Body of pancreas (tissue), 4 donors: ENCODE measurements at regions not wholly inside any gene's neighbourhood (a gene's known extent, or its start where the extent isn't known, plus 50 kb on each side); places are given as distances from the start of the nearest gene placed in this dataset.

Experiments used
- ATAC-seq: fragments of 150-250 bp; one replicate; pipeline ENCODE4 v1.9.1; 2016
- DNase-seq, 4 donors: peaks; one replicate each; pipeline ENCODE4 v3.0.0-alpha.2; 2019
- H3K27ac ChIP-seq, 4 donors: fragments of 200-600 bp; sonication (generic); 1 replicate in 3 of 4; 2 replicates in 1 of 4; pipeline versions ENCODE4 v1.5.1 to v1.6.1; 2016 to 2019; ENCODE audit warnings: mild to moderate bottlenecking in 1 of 4, mixed read lengths in 1 of 4, moderate library complexity in 1 of 4
- H3K27me3 ChIP-seq, 2 donors: fragments of 200-600 bp; sonication (generic); one replicate each; pipeline ENCODE4 v1.6.0; 2016; ENCODE audit warnings: mild to moderate bottlenecking in 1 of 2
- H3K36me3 ChIP-seq, 2 donors: fragments of 200-600 bp; sonication (generic); replicated peaks in 1 of 2; 2 replicates each; pipeline ENCODE4 v1.5.1; 2016; ENCODE audit warnings: low read depth in 2 of 2; ENCODE audit not compliant: insufficient read depth in 1 of 2
- H3K4me1 ChIP-seq: fragments of 200-600 bp; sonication (generic); one replicate; pipeline ENCODE4 v1.6.0; 2016
- H3K4me3 ChIP-seq, 2 donors: fragments of 200-600 bp; sonication (generic); 1 replicate in 1 of 2; 2 replicates in 1 of 2; pipeline ENCODE4 v1.5.1; 2016 to 2019
- H3K9me3 ChIP-seq, 3 donors: fragments of 200-600 bp; sonication (generic); 1 replicate in 2 of 3; 2 replicates in 1 of 3; pipeline ENCODE4 v1.5.1; 2016
- POLR2A ChIP-seq, 3 donors: fragments of 450-650 bp; IDR thresholded peaks; one replicate each; pipeline ENCODE4 v1.6.1; 2016; ENCODE audit warnings: antibody characterized with exemption in 3 of 3, mild to moderate bottlenecking in 2 of 3
- WGBS, 2 donors: methylation state at CpG; one replicate each; pipeline ENCODE4 v1.1.5; 2017; 5-methylcytosine and 5-hydroxymethylcytosine counted together
- intact Hi-C: fragments of 100-400 bp; cut with DNase I; formaldehyde crosslinking; loops from one replicate; pipeline ENCODE4 v1.15.1; 2023
- TF ChIP-seq, protein P1 (sequence below), 7 experiments: fragments of 450-650 bp in 4 of 7; fragments of 200-600 bp in 3 of 7; sonication (generic) in 3 of 7; IDR thresholded peaks; one replicate each; pipeline ENCODE4 v1.5.1; 2016 to 2019; ENCODE audit warnings: antibody characterized with exemption in 7 of 7

DNA sequence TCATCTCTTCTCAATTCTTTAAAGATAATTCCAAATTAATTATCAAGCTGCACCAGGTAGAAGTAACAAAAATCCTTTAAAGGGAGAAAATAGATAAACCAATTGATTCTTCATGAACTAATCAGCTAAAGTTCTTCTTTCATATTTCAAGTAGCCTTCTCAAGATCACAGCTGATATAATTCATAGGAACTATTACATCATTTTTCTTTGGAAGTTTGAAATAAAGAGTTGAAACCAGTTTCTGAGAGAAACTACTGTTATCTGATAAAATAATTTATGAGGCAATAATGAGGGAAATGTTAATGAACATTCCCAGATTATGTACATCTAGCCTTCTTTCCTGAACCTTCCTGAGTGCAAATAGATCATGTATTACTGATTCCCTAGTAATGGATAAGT, 484.9 kb downstream of the METTL4 start:
- H3K4me1 ChIP-seq: no peaks in the 10 kb centered on the region
- no peak for ATAC-seq

DNA sequence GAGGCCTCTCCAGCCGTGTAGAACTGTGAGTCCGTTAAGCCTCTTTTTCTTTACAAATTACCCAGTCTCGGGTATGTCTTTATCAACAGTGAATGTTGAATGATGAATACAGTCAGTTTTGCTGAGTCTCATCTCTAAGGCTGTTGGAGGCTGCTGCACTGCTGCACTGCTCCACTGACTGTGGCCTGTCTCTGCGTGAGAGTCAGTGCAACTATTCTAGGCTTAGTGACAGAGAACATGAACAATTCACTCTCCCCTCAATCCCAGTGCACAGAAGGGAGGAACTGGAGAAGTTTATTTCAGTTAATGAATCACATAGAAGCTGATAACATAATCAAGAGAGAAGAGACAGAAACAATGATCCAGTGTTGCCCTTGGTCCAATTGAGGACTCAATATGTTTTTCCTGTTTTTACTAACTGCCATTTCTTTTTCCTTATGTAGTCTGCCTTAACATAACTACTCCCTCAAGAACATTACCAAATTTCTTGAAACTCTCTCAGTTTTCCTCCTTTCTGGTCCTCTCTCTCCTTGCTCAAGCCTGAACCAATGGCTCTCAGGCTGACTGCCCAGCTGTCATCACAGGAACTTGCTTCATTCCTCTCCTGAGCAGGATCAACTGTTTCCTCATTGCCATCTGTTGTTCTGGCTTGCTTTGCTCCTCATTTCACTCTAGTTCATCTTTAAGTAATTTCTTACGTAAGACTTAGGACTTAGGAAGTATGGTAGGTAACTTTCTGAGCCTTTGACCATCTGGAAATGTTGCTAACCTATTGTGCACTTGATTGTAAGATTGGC, 483.2 kb downstream of the METTL4 start:
- intact Hi-C loops: no loop called here
- 79 to 82% methylated on average over 5 of the region's 5 CpGs for WGBS, 2 donors
- TF ChIP-seq, protein P1, sequence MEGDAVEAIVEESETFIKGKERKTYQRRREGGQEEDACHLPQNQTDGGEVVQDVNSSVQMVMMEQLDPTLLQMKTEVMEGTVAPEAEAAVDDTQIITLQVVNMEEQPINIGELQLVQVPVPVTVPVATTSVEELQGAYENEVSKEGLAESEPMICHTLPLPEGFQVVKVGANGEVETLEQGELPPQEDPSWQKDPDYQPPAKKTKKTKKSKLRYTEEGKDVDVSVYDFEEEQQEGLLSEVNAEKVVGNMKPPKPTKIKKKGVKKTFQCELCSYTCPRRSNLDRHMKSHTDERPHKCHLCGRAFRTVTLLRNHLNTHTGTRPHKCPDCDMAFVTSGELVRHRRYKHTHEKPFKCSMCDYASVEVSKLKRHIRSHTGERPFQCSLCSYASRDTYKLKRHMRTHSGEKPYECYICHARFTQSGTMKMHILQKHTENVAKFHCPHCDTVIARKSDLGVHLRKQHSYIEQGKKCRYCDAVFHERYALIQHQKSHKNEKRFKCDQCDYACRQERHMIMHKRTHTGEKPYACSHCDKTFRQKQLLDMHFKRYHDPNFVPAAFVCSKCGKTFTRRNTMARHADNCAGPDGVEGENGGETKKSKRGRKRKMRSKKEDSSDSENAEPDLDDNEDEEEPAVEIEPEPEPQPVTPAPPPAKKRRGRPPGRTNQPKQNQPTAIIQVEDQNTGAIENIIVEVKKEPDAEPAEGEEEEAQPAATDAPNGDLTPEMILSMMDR (IDR thresholded peaks at IDR 0.05): no peak
- no peak for TF ChIP-seq POLR2A (IDR thresholded peaks at IDR 0.05)
- DNase-seq: peak in 2 of 4 donors; percentile 12 to 13
- ATAC-seq: peak; percentile 40
- no peak overlapping the region for H3K27ac ChIP-seq
- H3K27me3 ChIP-seq: no peaks in the 10 kb centered on the region
- no peaks in the 10 kb centered on the region for H3K9me3 ChIP-seq
- H3K36me3 ChIP-seq: no peaks in the 10 kb centered on the region
- no peak overlapping the region for H3K4me3 ChIP-seq
- H3K4me1 ChIP-seq: no peaks in the 10 kb centered on the region

More for the DNA sequence above, 484.9 kb downstream of the METTL4 start:
- Histone ChIP-seq H3K9me3 (no peaks in the 10 kb centered on the region), H3K27me3 (no peaks in the 10 kb centered on the region), H3K36me3 (no peaks in the 10 kb centered on the region), H3K27ac (no peak overlapping the region), H3K4me3 (no peak overlapping the region)
- DNase-seq: no peak
- TF ChIP-seq, protein P1 (IDR thresholded peaks at IDR 0.05): no peak
- no peak for TF ChIP-seq POLR2A (IDR thresholded peaks at IDR 0.05)
- intact Hi-C loops: no loop called here

DNA sequence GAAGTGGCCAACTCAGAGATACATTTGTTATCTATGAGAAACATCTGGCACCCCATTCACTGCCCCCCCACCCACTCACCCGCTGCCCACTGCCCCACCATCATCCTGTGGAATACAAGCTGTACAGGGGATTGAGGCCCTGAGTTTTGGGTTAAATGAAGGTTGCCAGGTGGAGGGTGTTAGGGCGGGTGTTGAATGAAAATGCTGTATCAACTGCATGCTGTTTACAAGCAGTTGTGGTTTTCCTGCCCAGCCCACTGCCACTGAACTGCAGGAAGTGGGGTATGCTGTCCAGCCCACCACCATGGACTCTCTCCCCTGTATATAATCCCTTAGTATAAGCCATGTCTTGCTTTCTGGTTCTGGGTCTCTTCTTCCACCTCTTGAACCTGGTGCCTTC, 481.9 kb downstream of the METTL4 start:
- no peak overlapping the region for H3K4me3 ChIP-seq
- ATAC-seq: no peak
- no peaks in the 10 kb centered on the region for H3K9me3 ChIP-seq
- 39 to 75% methylated on average over 2 of the region's 2 CpGs for WGBS, 2 donors
- intact Hi-C loops: no loop called here
- DNase-seq: no peak
- H3K27me3 ChIP-seq: no peaks in the 10 kb centered on the region
- no peaks in the 10 kb centered on the region for H3K36me3 ChIP-seq
- no peaks in the 10 kb centered on the region for H3K4me1 ChIP-seq
- no peak overlapping the region for H3K27ac ChIP-seq
- TF ChIP-seq, protein P1 (IDR thresholded peaks at IDR 0.05): no peak
- TF ChIP-seq POLR2A (IDR thresholded peaks at IDR 0.05): no peak

DNA sequence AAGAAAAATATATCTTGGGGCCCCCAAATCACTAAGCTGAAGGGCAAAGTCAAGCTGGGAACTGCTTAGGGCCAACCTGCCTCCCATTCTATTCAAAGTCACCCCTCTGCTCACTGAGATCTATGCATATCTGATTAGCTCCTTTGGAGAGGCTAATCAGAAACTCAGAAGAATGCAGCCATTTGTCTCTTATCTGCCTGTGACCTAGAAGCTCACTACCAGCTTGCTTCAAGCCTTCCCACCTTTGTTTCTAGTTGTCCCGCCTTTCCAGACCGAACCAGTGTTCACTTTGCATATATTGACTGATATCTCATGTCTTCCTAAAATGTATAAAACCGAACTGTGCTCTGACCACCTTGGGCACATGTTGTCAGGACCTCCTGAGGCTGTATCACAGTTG, 479.4 kb downstream of the METTL4 start:
- TF ChIP-seq POLR2A (IDR thresholded peaks at IDR 0.05): no peak
- TF ChIP-seq, protein P1 (IDR thresholded peaks at IDR 0.05): no peak
- Histone ChIP-seq H3K4me3 (no peak overlapping the region), H3K4me1 (no peaks in the 10 kb centered on the region), H3K27me3 (no peaks in the 10 kb centered on the region), H3K9me3 (no peaks in the 10 kb centered on the region), H3K36me3 (no peaks in the 10 kb centered on the region), H3K27ac (no peak overlapping the region)
- no peak for DNase-seq
- intact Hi-C loops: no loop called here
- WGBS, 2 donors: 40 to 49% methylated on average over 3 of the region's 3 CpGs
- ATAC-seq: no peak

DNA sequence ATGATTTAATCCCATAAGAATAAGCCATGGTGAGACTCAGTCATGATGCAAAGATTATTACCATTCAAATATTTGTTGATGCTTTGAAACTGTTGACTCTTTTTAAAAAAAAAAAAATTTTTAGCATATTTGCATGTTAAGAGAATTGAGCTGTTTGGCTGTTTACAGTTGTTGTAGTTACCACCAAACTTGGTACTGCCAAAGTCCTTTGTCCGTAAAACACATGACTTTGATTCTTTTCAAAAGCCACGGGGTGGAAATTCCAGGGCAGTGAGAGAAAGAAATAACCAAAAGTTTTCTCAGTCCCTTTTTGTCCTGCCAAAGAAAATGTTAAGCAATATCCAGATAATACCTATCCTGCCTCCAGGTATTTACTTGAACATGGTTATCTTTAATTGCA, 474.8 kb downstream of the METTL4 start:
- Histone ChIP-seq H3K9me3 (no peaks in the 10 kb centered on the region), H3K4me1 (no peaks in the 10 kb centered on the region), H3K36me3 (no peaks in the 10 kb centered on the region), H3K27me3 (no peaks in the 10 kb centered on the region), H3K27ac (no peak overlapping the region), H3K4me3 (no peak overlapping the region)
- DNase-seq (no peak), ATAC-seq (no peak)
- intact Hi-C loops: no loop called here
- 42 to 70% methylated on average over 2 of the region's 2 CpGs for WGBS, 2 donors
- TF ChIP-seq POLR2A (IDR thresholded peaks at IDR 0.05): no peak
- TF ChIP-seq, protein P1 (IDR thresholded peaks at IDR 0.05): no peak
